BJ (cell line): ENCODE measurements at regions not wholly inside any gene's neighbourhood (a gene's known extent, or its start where the extent isn't known, plus 50 kb on each side); places are given as distances from the start of the nearest gene placed in this dataset.

Experiments used
- CTCF ChIA-PET: fragments of 350-600 bp; formaldehyde crosslinking; extraction: SDS; loops from one replicate; lab custom pipeline; 2021; ENCODE audit warnings: antibody characterized with exemption, inconsistent platforms; lab: Yijun Ruan, JAX
- POLR2A ChIA-PET: fragments of 300-600 bp; sonication (Branson Sonifier 250); formaldehyde crosslinking; extraction: SDS; loops from one replicate; lab custom pipeline; 2021; ENCODE audit warnings: antibody characterized with exemption; lab: Charles Lee
- DNase-seq: peaks from one replicate; pipeline ENCODE4 v3.0.0-alpha.2; 2011; ENCODE audit warnings: low read depth
- H3K27me3 ChIP-seq: 2 replicates; pipeline ENCODE4 v1.6.0; 2011; ENCODE audit warnings: low read length; ENCODE audit not compliant: control insufficient read depth, insufficient read depth
- H3K36me3 ChIP-seq: 2 replicates; pipeline ENCODE4 v1.5.1; 2011; ENCODE audit warnings: low read length; ENCODE audit not compliant: control insufficient read depth, insufficient read depth
- H3K4me3 ChIP-seq: 2 replicates; pipeline ENCODE4 v1.5.1; 2011; ENCODE audit warnings: low read depth, mild to moderate bottlenecking, control low read depth, low read length
- TF ChIP-seq, protein P1 (sequence below): IDR thresholded peaks from 2 replicates; pipeline ENCODE4 v1.5.1; 2011; ENCODE audit warnings: low read depth, mild to moderate bottlenecking, control low read depth, inconsistent platforms, low read length, moderate library complexity; ENCODE audit not compliant: insufficient read depth

DNA sequence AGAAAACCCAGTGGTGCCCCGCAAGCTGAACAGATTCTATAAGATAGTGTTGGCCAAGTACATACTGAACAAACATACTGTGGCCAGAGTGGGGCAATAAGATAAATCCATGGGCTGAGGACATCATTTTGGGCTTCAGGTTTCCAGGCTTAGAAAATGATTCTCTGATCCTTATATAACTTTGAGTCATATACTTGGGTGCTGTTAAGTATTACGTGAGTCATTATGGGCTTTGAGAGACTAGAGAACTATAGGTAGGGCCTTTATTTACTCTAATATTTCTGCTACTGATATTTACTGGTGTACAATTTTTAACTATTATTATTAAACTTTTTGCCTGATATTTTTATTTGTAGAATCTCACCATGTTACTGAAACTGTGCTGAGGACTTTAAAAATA is 586.1 kb downstream of the CENPC start:
- TF ChIP-seq, protein P1, sequence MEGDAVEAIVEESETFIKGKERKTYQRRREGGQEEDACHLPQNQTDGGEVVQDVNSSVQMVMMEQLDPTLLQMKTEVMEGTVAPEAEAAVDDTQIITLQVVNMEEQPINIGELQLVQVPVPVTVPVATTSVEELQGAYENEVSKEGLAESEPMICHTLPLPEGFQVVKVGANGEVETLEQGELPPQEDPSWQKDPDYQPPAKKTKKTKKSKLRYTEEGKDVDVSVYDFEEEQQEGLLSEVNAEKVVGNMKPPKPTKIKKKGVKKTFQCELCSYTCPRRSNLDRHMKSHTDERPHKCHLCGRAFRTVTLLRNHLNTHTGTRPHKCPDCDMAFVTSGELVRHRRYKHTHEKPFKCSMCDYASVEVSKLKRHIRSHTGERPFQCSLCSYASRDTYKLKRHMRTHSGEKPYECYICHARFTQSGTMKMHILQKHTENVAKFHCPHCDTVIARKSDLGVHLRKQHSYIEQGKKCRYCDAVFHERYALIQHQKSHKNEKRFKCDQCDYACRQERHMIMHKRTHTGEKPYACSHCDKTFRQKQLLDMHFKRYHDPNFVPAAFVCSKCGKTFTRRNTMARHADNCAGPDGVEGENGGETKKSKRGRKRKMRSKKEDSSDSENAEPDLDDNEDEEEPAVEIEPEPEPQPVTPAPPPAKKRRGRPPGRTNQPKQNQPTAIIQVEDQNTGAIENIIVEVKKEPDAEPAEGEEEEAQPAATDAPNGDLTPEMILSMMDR, result no peak
- ChIA-PET POLR2A (no interaction called here), CTCF (no interaction called here)
- DNase-seq, result no peak
- H3K27me3 ChIP-seq, result no peaks in the 10 kb centered on the region
- H3K36me3 ChIP-seq, result no peaks in the 10 kb centered on the region
- H3K4me3 ChIP-seq, result no peak overlapping the region

- ChIA-PET CTCF (no interaction called here), POLR2A (no interaction called here)
- H3K36me3 ChIP-seq, result no peaks in the 10 kb centered on the region
- DNase-seq, result no peak
- TF ChIP-seq, protein P1, result no peak
- H3K4me3 ChIP-seq, result no peak overlapping the region
- no peaks in the 10 kb centered on the region for H3K27me3 ChIP-seq
Observed at GRCh38 chr4:66956852-66957251, 588.5 kb downstream of the CENPC start.

DNA sequence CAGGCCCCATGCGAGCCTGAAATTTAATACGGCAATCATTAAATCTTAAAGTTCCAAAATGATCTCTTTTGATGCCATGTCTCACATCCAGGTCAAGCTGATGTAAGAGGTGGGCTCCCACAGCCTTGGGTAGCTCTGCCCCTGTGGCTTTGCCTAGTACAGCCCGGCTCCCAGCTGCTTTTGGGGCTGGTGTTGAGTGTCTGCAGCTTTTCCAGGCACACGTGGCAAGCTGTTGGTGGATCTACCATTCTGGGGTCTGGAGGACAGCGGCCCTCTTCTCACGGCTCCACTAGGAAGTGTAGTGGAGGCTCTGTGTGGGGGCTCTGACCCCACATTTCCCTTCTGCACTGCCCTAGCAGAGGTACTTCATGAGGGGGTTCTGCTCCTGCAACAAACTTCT is 588.9 kb downstream of the CENPC start:
- ChIA-PET CTCF (no interaction called here), POLR2A (no interaction called here)
- no peak for DNase-seq
- Histone ChIP-seq H3K36me3 (no peaks in the 10 kb centered on the region), H3K4me3 (no peak overlapping the region), H3K27me3 (no peaks in the 10 kb centered on the region)
- TF ChIP-seq, protein P1, result no peak

DNA sequence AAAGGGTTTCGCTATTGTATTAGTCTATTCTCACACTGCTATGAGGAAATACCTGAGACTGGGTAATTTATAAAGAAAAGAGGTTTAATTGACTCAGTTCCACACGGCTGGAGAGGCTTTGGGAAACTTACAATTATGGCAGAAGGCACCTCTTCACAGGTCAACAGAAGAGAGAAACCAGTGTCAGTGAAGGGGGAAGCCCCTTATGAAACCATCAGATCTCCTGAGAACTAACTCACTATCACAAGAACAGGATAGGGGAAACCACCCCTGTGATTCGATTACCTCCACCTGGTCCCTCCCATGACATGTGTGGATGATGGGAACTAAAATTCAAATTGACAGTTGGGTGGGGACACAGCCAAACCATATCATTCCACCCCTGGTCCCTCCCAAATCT is 589.5 kb downstream of the CENPC start:
- no peak overlapping the region for H3K4me3 ChIP-seq
- no peaks in the 10 kb centered on the region for H3K27me3 ChIP-seq
- DNase-seq, result no peak
- ChIA-PET CTCF (no interaction called here), POLR2A (no interaction called here)
- TF ChIP-seq, protein P1, result no peak
- no peaks in the 10 kb centered on the region for H3K36me3 ChIP-seq

DNA sequence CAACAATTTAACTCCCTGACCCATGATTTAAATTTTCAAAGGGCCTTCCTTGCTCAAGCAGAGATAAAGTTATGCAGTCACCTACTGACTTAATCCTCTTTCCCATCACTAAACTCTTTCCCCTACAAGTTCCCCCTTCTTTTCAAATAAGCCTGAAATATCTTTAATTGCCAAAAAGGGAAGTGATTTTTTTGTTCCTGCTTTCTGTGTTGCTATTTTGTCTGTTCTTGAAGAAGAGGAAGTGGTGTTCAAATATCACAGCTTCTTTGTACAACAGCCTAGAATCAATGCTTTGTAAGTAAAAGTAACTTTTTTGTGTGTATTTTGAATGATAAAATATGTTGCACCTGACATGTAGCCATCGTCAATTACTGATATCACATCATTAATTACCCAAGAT is 595.9 kb downstream of the CENPC start:
- no peak for DNase-seq
- Histone ChIP-seq H3K36me3 (no peaks in the 10 kb centered on the region), H3K27me3 (no peaks in the 10 kb centered on the region), H3K4me3 (no peak overlapping the region)
- CTCF ChIA-PET, result no interaction called here
- TF ChIP-seq, protein P1, result no peak
- POLR2A ChIA-PET, result no interaction called here
